ENCODE measurements at regions not wholly inside any gene's neighbourhood (a gene's known extent, or its start where the extent isn't known, plus 50 kb on each side); places are given as distances from the start of the nearest gene placed in this dataset.

- no peak overlapping the region for H2AFZ ChIP-seq (ENCODE audit: control insufficient read depth, low read length)
- TF ChIP-seq CTCF (optimal IDR thresholded peaks at IDR 0.05 in 1 of 3, IDR thresholded peaks at IDR 0.05 in 1 of 3, conservative IDR thresholded peaks at IDR 0.05 in 1 of 3; ENCODE audit: extremely low read depth in 1 of 3, insufficient read depth in 2 of 3, low read length in 3 of 3) (no peak), EZH2 (IDR thresholded peaks at IDR 0.05; ENCODE audit: low read length) (no peak)
- H3K4me2 ChIP-seq (ENCODE audit: control insufficient read depth, extremely low read depth, insufficient read depth, low read depth, low read length), result peak overlapping the region; percentile 40
- peaks cover 36% of the 10 kb centered on the region for H3K79me2 ChIP-seq (ENCODE audit: control insufficient read depth, insufficient read depth, low read length)
- no peaks in the 10 kb centered on the region for H4K20me1 ChIP-seq (ENCODE audit: control insufficient read depth, extremely low read depth, insufficient read depth, low read length)
- peak; percentile 86 for FAIRE-seq
- H3K36me3 ChIP-seq (ENCODE audit: control insufficient read depth in 2 of 2, extremely low read depth in 1 of 2, insufficient read depth in 2 of 2, low read length in 2 of 2), result peaks cover 0 to 2% of the 10 kb centered on the region in 2 experiments
- H3K27ac ChIP-seq (ENCODE audit: control insufficient read depth, insufficient read depth, low read length), result peak overlapping the region; percentile 59
- no peak overlapping the region for H3K9ac ChIP-seq (ENCODE audit: control insufficient read depth, extremely low read depth, insufficient read depth, low read length)
- peaks cover 2% of the 10 kb centered on the region for H3K9me3 ChIP-seq (ENCODE audit: control insufficient read depth, low read depth, low read length)
- peaks cover 44% of the 10 kb centered on the region for H3K4me1 ChIP-seq (ENCODE audit: control insufficient read depth, extremely low read depth, insufficient read depth, low read length)
- H3K4me3 ChIP-seq (ENCODE audit: control insufficient read depth in 2 of 3, extremely low read depth in 1 of 3, insufficient read depth in 2 of 3, low read depth in 1 of 3, low read length in 3 of 3), result no peak overlapping the region
- DNase-seq (ENCODE audit: low read depth, low spot score), result peak; percentile 68
- H3K9me1 ChIP-seq (ENCODE audit: control insufficient read depth, extremely low read depth, insufficient read depth, low read length), result no peaks in the 10 kb centered on the region
- H3K27me3 ChIP-seq (ENCODE audit: control insufficient read depth, extremely low read depth, insufficient read depth, low read length), result no peaks in the 10 kb centered on the region
- dilution Hi-C loops (cut with MboI; ENCODE audit: extremely low pct_ligation_motif_present, low sequenced_read_pairs), result no loop called here
Observed at GRCh38 chr13:99067159-99067985, 89.5 kb upstream of the DOCK9 start.

- no peaks in the 10 kb centered on the region for H4K20me1 ChIP-seq (ENCODE audit: control insufficient read depth, extremely low read depth, insufficient read depth, low read length)
Observed at GRCh38 chr13:99071211-99071610, 93.3 kb upstream of the DOCK9 start.

More at GRCh38 chr13:99071211-99071610, 93.3 kb upstream of the DOCK9 start:
- Histone ChIP-seq H2AFZ (ENCODE audit: control insufficient read depth, low read length) (no peak overlapping the region), H3K9me1 (ENCODE audit: control insufficient read depth, extremely low read depth, insufficient read depth, low read length) (no peaks in the 10 kb centered on the region), H3K27me3 (ENCODE audit: control insufficient read depth, extremely low read depth, insufficient read depth, low read length) (no peaks in the 10 kb centered on the region), H3K4me3 (ENCODE audit: control insufficient read depth in 2 of 3, extremely low read depth in 1 of 3, insufficient read depth in 2 of 3, low read depth in 1 of 3, low read length in 3 of 3) (no peak overlapping the region), H3K9ac (ENCODE audit: control insufficient read depth, extremely low read depth, insufficient read depth, low read length) (no peak overlapping the region), H3K79me2 (ENCODE audit: control insufficient read depth, insufficient read depth, low read length) (peaks cover 28% of the 10 kb centered on the region), H3K4me1 (ENCODE audit: control insufficient read depth, extremely low read depth, insufficient read depth, low read length) (peaks cover 14% of the 10 kb centered on the region), H3K4me2 (ENCODE audit: control insufficient read depth, extremely low read depth, insufficient read depth, low read depth, low read length) (no peak overlapping the region), H3K36me3 (ENCODE audit: control insufficient read depth in 2 of 2, extremely low read depth in 1 of 2, insufficient read depth in 2 of 2, low read length in 2 of 2) (peaks cover 0 to 4% of the 10 kb centered on the region in 2 experiments), H3K9me3 (ENCODE audit: control insufficient read depth, low read depth, low read length) (peaks cover 2% of the 10 kb centered on the region), H3K27ac (ENCODE audit: control insufficient read depth, insufficient read depth, low read length) (no peak overlapping the region)
- dilution Hi-C loops (cut with MboI; ENCODE audit: extremely low pct_ligation_motif_present, low sequenced_read_pairs), result no loop called here
- TF ChIP-seq CTCF (optimal IDR thresholded peaks at IDR 0.05 in 1 of 3, IDR thresholded peaks at IDR 0.05 in 1 of 3, conservative IDR thresholded peaks at IDR 0.05 in 1 of 3; ENCODE audit: extremely low read depth in 1 of 3, insufficient read depth in 2 of 3, low read length in 3 of 3) (no peak), EZH2 (IDR thresholded peaks at IDR 0.05; ENCODE audit: low read length) (no peak)
- FAIRE-seq (no peak), DNase-seq (ENCODE audit: low read depth, low spot score) (no peak)
